ENCODE measurements at regions not wholly inside any gene's neighbourhood (a gene's known extent, or its start where the extent isn't known, plus 50 kb on each side); places are given as distances from the start of the nearest gene placed in this dataset.

DNA sequence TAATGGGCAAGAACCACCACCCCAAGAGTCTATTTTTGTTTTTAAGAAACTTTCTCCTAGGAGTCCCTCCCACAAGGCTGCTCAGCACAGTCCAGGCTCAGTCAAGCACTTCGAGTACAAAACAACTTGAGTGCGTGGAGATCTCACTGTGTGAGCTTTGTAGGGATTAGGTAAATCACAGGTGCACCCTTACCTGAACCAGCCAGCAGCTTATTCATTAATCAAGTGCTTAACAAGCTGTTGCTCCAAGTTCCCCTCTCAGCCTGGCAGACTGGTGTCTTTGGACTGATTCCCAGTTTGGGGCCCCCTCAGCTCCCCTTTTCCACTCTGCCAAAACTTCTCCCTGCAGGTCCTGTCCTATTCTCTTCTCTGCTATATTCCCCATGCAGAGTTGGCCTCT, 133.1 kb downstream of the LY86 start:
- Histone ChIP-seq H3K27ac (no peak overlapping the region), H3K4me1 (peaks cover 0 to 7% of the 10 kb centered on the region in 2 donors), H3K27me3 (no peaks in the 10 kb centered on the region), H3K4me3 (no peak overlapping the region), H3K9me3 (no peaks in the 10 kb centered on the region), H3K36me3 (no peaks in the 10 kb centered on the region)
- TF ChIP-seq, protein P1, sequence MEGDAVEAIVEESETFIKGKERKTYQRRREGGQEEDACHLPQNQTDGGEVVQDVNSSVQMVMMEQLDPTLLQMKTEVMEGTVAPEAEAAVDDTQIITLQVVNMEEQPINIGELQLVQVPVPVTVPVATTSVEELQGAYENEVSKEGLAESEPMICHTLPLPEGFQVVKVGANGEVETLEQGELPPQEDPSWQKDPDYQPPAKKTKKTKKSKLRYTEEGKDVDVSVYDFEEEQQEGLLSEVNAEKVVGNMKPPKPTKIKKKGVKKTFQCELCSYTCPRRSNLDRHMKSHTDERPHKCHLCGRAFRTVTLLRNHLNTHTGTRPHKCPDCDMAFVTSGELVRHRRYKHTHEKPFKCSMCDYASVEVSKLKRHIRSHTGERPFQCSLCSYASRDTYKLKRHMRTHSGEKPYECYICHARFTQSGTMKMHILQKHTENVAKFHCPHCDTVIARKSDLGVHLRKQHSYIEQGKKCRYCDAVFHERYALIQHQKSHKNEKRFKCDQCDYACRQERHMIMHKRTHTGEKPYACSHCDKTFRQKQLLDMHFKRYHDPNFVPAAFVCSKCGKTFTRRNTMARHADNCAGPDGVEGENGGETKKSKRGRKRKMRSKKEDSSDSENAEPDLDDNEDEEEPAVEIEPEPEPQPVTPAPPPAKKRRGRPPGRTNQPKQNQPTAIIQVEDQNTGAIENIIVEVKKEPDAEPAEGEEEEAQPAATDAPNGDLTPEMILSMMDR (IDR thresholded peaks at IDR 0.05) = no peak
- intact Hi-C loops (cut with DNase I; ENCODE audit: low total_unique reads) = loop anchor here (10.0 kb wide), 1 partner anchor 523 kb away; no protein-coding TSS in a partner anchor
- no peak for DNase-seq

DNA sequence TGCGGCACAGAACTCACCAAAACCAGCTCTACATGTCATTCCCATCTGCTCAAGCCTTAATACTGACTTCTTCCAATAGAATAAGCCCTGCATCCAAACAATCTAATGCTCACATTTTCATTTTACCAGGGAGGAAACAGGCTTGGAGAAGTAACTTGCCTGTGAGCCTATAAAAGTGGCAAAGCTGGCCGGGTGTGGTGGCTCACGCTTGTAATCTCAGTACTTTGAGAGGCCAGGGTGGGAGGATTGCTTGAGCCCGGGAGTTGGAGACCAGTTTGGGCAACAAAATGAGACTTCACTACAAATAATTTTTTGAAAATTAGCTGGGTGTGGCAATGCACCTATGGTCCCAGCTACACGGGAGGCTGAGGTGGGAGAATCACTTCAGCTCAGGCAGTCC, 133.7 kb downstream of the LY86 start:
- TF ChIP-seq, protein P1 (IDR thresholded peaks at IDR 0.05) = no peak
- no peak for TF ChIP-seq POLR2A (IDR thresholded peaks at IDR 0.05)
- DNase-seq = no peak
- no peak overlapping the region for H3K4me3 ChIP-seq
- no peaks in the 10 kb centered on the region for H3K36me3 ChIP-seq
- H3K27me3 ChIP-seq = no peaks in the 10 kb centered on the region
- intact Hi-C loops (cut with DNase I; ENCODE audit: low total_unique reads) = loop anchor here (10.0 kb wide), 1 partner anchor 523 kb away; no protein-coding TSS in a partner anchor
- no peak overlapping the region for H3K27ac ChIP-seq
- peaks cover 0 to 7% of the 10 kb centered on the region in 2 donors for H3K4me1 ChIP-seq
- no peaks in the 10 kb centered on the region for H3K9me3 ChIP-seq

DNA sequence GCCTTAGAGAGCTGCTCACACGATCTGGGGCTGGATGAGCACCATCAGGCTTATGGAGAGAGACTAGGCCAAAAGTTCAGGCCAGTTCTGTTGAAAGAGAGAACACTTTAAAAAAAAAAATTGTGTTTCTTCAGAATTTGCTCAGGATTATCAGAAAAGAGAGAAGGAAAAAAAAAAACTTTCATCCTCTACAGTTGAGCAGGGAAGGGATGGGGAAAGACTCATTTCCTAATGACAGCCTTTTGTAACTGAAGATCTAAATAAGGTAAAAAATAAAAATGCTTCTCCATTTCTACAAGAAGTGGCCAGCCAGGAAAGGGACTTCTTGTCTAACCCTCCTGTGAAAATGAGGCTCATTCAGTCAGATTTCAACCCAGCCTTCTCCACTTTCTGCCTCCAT, 134.8 kb downstream of the LY86 start:
- intact Hi-C loops (cut with DNase I; ENCODE audit: low total_unique reads) = loop anchor here (10.0 kb wide), 1 partner anchor 521 kb away; no protein-coding TSS in a partner anchor
- no peak for TF ChIP-seq POLR2A (IDR thresholded peaks at IDR 0.05)
- TF ChIP-seq, protein P1 (IDR thresholded peaks at IDR 0.05) = no peak
- no peak overlapping the region for H3K4me3 ChIP-seq
- H3K4me1 ChIP-seq = peaks cover 0 to 7% of the 10 kb centered on the region in 2 donors
- H3K9me3 ChIP-seq = no peaks in the 10 kb centered on the region
- H3K27ac ChIP-seq = peak overlapping the region; percentile 85 to 91
- no peaks in the 10 kb centered on the region for H3K27me3 ChIP-seq
- DNase-seq = no peak
- no peaks in the 10 kb centered on the region for H3K36me3 ChIP-seq

DNA sequence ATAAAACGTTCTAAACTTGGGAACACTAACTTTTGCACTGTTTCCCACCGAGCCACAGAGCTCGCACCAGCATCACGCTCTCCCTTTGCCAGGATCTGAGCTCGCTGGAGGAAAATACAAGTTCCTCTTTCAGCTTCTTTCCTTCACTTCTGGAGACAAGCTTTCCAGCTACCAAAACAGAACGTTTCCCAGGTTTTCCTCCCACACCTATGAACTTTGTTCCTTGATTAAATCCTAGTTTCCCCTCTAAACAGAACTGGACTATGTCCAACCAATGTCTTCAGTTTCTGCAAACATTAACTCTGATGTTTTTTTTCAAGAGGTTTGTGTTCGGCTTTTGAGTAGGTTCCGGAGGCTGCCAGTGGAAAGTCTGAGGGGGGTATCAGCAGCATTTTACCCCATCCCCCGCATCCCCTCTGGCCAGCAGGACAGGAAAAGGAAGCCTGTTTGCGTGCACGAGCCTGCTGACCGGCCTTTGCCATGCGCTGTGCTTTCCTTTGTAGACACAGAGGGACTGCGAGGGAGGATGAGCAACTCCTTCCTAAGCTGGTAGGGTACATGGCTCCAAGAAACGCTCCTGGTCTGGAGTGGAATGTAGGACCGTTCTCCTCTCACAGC, 135.5 kb downstream of the LY86 start:
- Histone ChIP-seq H3K27ac (peak overlapping the region; percentile 85 to 91), H3K36me3 (no peaks in the 10 kb centered on the region), H3K4me3 (peak overlapping the region; percentile 29 to 33), H3K9me3 (no peaks in the 10 kb centered on the region), H3K27me3 (no peaks in the 10 kb centered on the region), H3K4me1 (peaks cover 0 to 7% of the 10 kb centered on the region in 2 donors)
- peak; percentile 59 to 74 for DNase-seq
- intact Hi-C loops (cut with DNase I; ENCODE audit: low total_unique reads) = loop anchor here (10.0 kb wide), 1 partner anchor 521 kb away; no protein-coding TSS in a partner anchor
- TF ChIP-seq POLR2A (IDR thresholded peaks at IDR 0.05) = no peak
- TF ChIP-seq, protein P1 (IDR thresholded peaks at IDR 0.05) = no peak

Measured in uterus (tissue), 3 donors.